CD4-positive, alpha-beta T cell (primary cell): ENCODE measurements at regions not wholly inside any gene's neighbourhood (a gene's known extent, or its start where the extent isn't known, plus 50 kb on each side); places are given as distances from the start of the nearest gene placed in this dataset.

Experiments used
- ATAC-seq: fragments of 200-7000 bp; cut with Tn5 transposase; one replicate; pipeline ENCODE4 v1.10.0; 2022; ENCODE audit warnings: mild to moderate bottlenecking; ENCODE audit not compliant: poor library complexity
- CTCF ChIA-PET: fragments of 350-600 bp; sonication (Branson Sonifier 250); formaldehyde crosslinking; loops from one replicate; lab custom pipeline; 2021; ENCODE audit warnings: antibody characterized with exemption, inconsistent platforms; lab: Charles Lee
- POLR2A ChIA-PET: fragments of 350-600 bp; sonication (Branson Sonifier 250); formaldehyde crosslinking; loops from one replicate; lab custom pipeline; 2021; ENCODE audit warnings: antibody characterized with exemption, inconsistent platforms; lab: Charles Lee
- DNase-seq, 14 experiments: peaks; one replicate each; pipeline ENCODE4 v3.0.0-alpha.2; 2013 to 2020; ENCODE audit warnings: mixed read lengths in 2 of 14
- H3K27ac ChIP-seq, 2 donors: one replicate each; pipeline versions ENCODE4 v1.5.1 to v1.7.0; 2013; ENCODE audit warnings: low read length in 2 of 2, low read depth in 1 of 2, mild to moderate bottlenecking in 1 of 2
- H3K27me3 ChIP-seq, 2 experiments: 1 replicate in 1 of 2; 2 replicates in 1 of 2; pipeline versions ENCODE4 v1.6.1 to v1.7.0; 2013; ENCODE audit warnings: low read length in 2 of 2, control low read depth in 1 of 2, mild to moderate bottlenecking in 1 of 2, moderate library complexity in 1 of 2; ENCODE audit not compliant: insufficient read depth in 2 of 2, control insufficient read depth in 1 of 2
- H3K36me3 ChIP-seq: one replicate; pipeline ENCODE4 v1.6.1; 2013; ENCODE audit warnings: low read length, control low read depth; ENCODE audit not compliant: insufficient read depth
- H3K4me1 ChIP-seq: one replicate; pipeline ENCODE4 v1.6.1; 2013; ENCODE audit warnings: low read length, control low read depth; ENCODE audit not compliant: insufficient read depth
- H3K4me3 ChIP-seq: one replicate; pipeline ENCODE4 v1.5.1; 2013; ENCODE audit warnings: mild to moderate bottlenecking, low read length, moderate library complexity
- H3K9me3 ChIP-seq, 2 experiments: 1 replicate in 1 of 2; 2 replicates in 1 of 2; pipeline versions ENCODE4 v1.6.1 to v1.7.0; 2013; ENCODE audit warnings: low read length in 2 of 2, mild to moderate bottlenecking in 2 of 2, control low read depth in 1 of 2, moderate library complexity in 1 of 2; ENCODE audit not compliant: control insufficient read depth in 1 of 2, insufficient read depth in 1 of 2
- H3K27ac Mint-ChIP-seq: one replicate; pipeline ENCODE4 v1.8.0; 2020; ENCODE audit warnings: mixed read lengths
- H3K27me3 Mint-ChIP-seq: one replicate; pipeline ENCODE4 v1.8.0; 2021; ENCODE audit warnings: mixed read lengths
- H3K36me3 Mint-ChIP-seq: one replicate; pipeline ENCODE4 v1.8.0; 2021; ENCODE audit warnings: low read depth, mixed read lengths
- H3K4me1 Mint-ChIP-seq: one replicate; pipeline ENCODE4 v1.8.0; 2021; ENCODE audit warnings: low read depth, mixed read lengths
- H3K4me3 Mint-ChIP-seq: one replicate; pipeline ENCODE4 v1.8.0; 2020; ENCODE audit warnings: mild to moderate bottlenecking, mixed read lengths
- H3K9me3 Mint-ChIP-seq: one replicate; pipeline ENCODE4 v1.8.0; 2020; ENCODE audit warnings: mixed read lengths
- intact Hi-C, 2 experiments: fragments of 100-400 bp; cut with DNase I in 1 of 2; cut with micrococcal nuclease in 1 of 2; formaldehyde crosslinking; loops; one replicate each; pipeline versions ENCODE4 v1.15.1 to v1.9.0; 2023 to 2025; cut with DNase I, micrococcal nuclease
- TF ChIP-seq, protein P1 (sequence below): fragments of 200-600 bp; IDR thresholded peaks from one replicate; pipeline ENCODE4 v1.8.0; 2022; ENCODE audit warnings: antibody characterized with exemption, mild to moderate bottlenecking

DNA sequence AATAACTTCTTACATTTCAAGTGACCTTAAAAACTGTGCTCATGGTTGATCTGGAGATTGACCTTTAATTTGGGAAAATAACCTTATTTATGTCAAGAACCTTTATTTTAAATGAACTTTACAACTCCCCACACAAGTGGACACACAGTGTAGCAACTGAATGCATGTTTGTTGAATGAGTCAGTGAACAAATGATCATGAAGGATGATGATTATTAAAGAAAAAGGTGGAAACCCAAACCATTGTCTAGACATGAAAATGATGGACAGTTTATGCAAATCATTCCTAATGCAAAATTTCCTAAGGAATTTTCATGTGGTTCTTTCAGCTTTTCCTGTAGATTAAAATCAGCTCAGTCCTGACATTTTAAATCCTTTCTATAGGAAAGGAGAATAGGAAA is 439.8 kb upstream of the RUNX1 start:
- intact Hi-C loops, result no loop called here
- no peaks in the 10 kb centered on the region for H3K36me3 Mint-ChIP-seq
- H3K4me1 Mint-ChIP-seq, result no peaks in the 10 kb centered on the region
- no peak overlapping the region for H3K27ac ChIP-seq
- H3K4me3 Mint-ChIP-seq, result no peak overlapping the region
- ChIA-PET POLR2A (no interaction called here), CTCF (interaction anchor here (1.7 kb wide), 1 partner anchor 9 kb away, joined by 4 read pairs; no protein-coding TSS in a partner anchor)
- H3K9me3 ChIP-seq, result no peaks in the 10 kb centered on the region
- ATAC-seq (no peak), DNase-seq (no peak)
- TF ChIP-seq, protein P1, sequence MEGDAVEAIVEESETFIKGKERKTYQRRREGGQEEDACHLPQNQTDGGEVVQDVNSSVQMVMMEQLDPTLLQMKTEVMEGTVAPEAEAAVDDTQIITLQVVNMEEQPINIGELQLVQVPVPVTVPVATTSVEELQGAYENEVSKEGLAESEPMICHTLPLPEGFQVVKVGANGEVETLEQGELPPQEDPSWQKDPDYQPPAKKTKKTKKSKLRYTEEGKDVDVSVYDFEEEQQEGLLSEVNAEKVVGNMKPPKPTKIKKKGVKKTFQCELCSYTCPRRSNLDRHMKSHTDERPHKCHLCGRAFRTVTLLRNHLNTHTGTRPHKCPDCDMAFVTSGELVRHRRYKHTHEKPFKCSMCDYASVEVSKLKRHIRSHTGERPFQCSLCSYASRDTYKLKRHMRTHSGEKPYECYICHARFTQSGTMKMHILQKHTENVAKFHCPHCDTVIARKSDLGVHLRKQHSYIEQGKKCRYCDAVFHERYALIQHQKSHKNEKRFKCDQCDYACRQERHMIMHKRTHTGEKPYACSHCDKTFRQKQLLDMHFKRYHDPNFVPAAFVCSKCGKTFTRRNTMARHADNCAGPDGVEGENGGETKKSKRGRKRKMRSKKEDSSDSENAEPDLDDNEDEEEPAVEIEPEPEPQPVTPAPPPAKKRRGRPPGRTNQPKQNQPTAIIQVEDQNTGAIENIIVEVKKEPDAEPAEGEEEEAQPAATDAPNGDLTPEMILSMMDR, result no peak
- H3K27ac Mint-ChIP-seq, result no peak overlapping the region
- no peaks in the 10 kb centered on the region for H3K4me1 ChIP-seq
- H3K4me3 ChIP-seq, result no peak overlapping the region
- no peaks in the 10 kb centered on the region for H3K9me3 Mint-ChIP-seq
- H3K27me3 ChIP-seq, result no peaks in the 10 kb centered on the region
- no peaks in the 10 kb centered on the region for H3K27me3 Mint-ChIP-seq
- H3K36me3 ChIP-seq, result no peaks in the 10 kb centered on the region

GRCh38 chr21:35485364-35485763 is 436.3 kb upstream of the RUNX1 start:
- Mint-ChIP-seq H3K27me3 (no peaks in the 10 kb centered on the region), H3K9me3 (no peaks in the 10 kb centered on the region), H3K4me1 (no peaks in the 10 kb centered on the region), H3K27ac (no peak overlapping the region), H3K36me3 (no peaks in the 10 kb centered on the region), H3K4me3 (no peak overlapping the region)
- intact Hi-C loops, result no loop called here
- TF ChIP-seq, protein P1, result no peak
- no peaks in the 10 kb centered on the region for H3K9me3 ChIP-seq
- ATAC-seq (no peak), DNase-seq (no peak)
- no peak overlapping the region for H3K4me3 ChIP-seq
- no peak overlapping the region for H3K27ac ChIP-seq
- no peaks in the 10 kb centered on the region for H3K27me3 ChIP-seq
- ChIA-PET POLR2A (no interaction called here), CTCF (no interaction called here)
- no peaks in the 10 kb centered on the region for H3K36me3 ChIP-seq
- no peaks in the 10 kb centered on the region for H3K4me1 ChIP-seq

- H3K4me1 Mint-ChIP-seq, result no peaks in the 10 kb centered on the region
- no peaks in the 10 kb centered on the region for H3K27me3 Mint-ChIP-seq
- H3K4me3 Mint-ChIP-seq, result no peak overlapping the region
- no peaks in the 10 kb centered on the region for H3K36me3 Mint-ChIP-seq
- H3K27me3 ChIP-seq, result no peaks in the 10 kb centered on the region
- H3K4me1 ChIP-seq, result no peaks in the 10 kb centered on the region
- intact Hi-C loops, result no loop called here
- H3K27ac Mint-ChIP-seq, result no peak overlapping the region
- TF ChIP-seq, protein P1, result no peak
- no peak for ATAC-seq
- no peak overlapping the region for H3K4me3 ChIP-seq
- H3K27ac ChIP-seq, result no peak overlapping the region
- ChIA-PET POLR2A (no interaction called here), CTCF (no interaction called here)
- H3K9me3 Mint-ChIP-seq, result peaks cover 2% of the 10 kb centered on the region
- no peaks in the 10 kb centered on the region for H3K9me3 ChIP-seq
- no peak for DNase-seq
- H3K36me3 ChIP-seq, result no peaks in the 10 kb centered on the region
Observed at GRCh38 chr21:35484851-35485250, 435.7 kb upstream of the RUNX1 start.
